ENCODE measurements at regions not wholly inside any gene's neighbourhood (a gene's known extent, or its start where the extent isn't known, plus 50 kb on each side); places are given as distances from the start of the nearest gene placed in this dataset.

GRCh38 chr9:26220367-26220766 is 542.1 kb upstream of the TUSC1 start (continued):
- TF ChIP-seq STAT6 (CRISPR knock-in tag; conservative IDR thresholded peaks at IDR 0.05; ENCODE audit: low read depth) (no peak), ZNF425 (CRISPR knock-in tag; conservative IDR thresholded peaks at IDR 0.05) (no peak), NR3C1 (CRISPR knock-in tag; conservative IDR thresholded peaks at IDR 0.05; ENCODE audit: low read depth) (no peak), MLX (CRISPR knock-in tag; IDR thresholded peaks at IDR 0.05) (no peak)

GRCh38 chr9:26219961-26220360 is 541.7 kb upstream of the TUSC1 start:
- no peak for DNase-seq (ENCODE audit: low spot score)

GRCh38 chr9:26216702-26217101 is 538.5 kb upstream of the TUSC1 start:
- H3K36me3 Mint-ChIP-seq = peaks cover 22% of the 10 kb centered on the region
- no peaks in the 10 kb centered on the region for H3K27me3 Mint-ChIP-seq (ENCODE audit: low read depth)
- POLR2A ChIA-PET = no interaction called here
- H3K9me3 Mint-ChIP-seq = peaks cover 31% of the 10 kb centered on the region
- no peak overlapping the region for H3K4me3 Mint-ChIP-seq
- peaks cover 9% of the 10 kb centered on the region for H3K4me1 Mint-ChIP-seq
- DNase-seq (ENCODE audit: low spot score) = no peak
- no peak overlapping the region for H3K27ac Mint-ChIP-seq
- CTCF ChIA-PET = no interaction called here
- ATAC-seq = no peak
- no peak for TF ChIP-seq FOXP1 (CRISPR knock-in tag; IDR thresholded peaks at IDR 0.05; ENCODE audit: borderline replicate concordance)
- no peak for TF ChIP-seq NR2C2 (CRISPR knock-in tag; IDR thresholded peaks at IDR 0.05)
- TF ChIP-seq ZNF317 (CRISPR knock-in tag; IDR thresholded peaks at IDR 0.05; ENCODE audit: borderline replicate concordance, low read depth) = no peak
- no peak for TF ChIP-seq CREM (CRISPR knock-in tag; IDR thresholded peaks at IDR 0.05)
- no peak for TF ChIP-seq IRF1 (CRISPR knock-in tag; IDR thresholded peaks at IDR 0.05)
- TF ChIP-seq ZNF532 (CRISPR knock-in tag; IDR thresholded peaks at IDR 0.05; ENCODE audit: borderline replicate concordance) = no peak
- TF ChIP-seq JUN (CRISPR knock-in tag; IDR thresholded peaks at IDR 0.05) = no peak
- TF ChIP-seq ATF6 (CRISPR knock-in tag; IDR thresholded peaks at IDR 0.05) = no peak
- TF ChIP-seq SMAD4 (CRISPR knock-in tag; IDR thresholded peaks at IDR 0.05) = no peak

More at GRCh38 chr9:26219961-26220360, 541.7 kb upstream of the TUSC1 start:
- H3K4me1 Mint-ChIP-seq = peaks cover 9% of the 10 kb centered on the region
- no peaks in the 10 kb centered on the region for H3K27me3 Mint-ChIP-seq (ENCODE audit: low read depth)
- POLR2A ChIA-PET = no interaction called here
- CTCF ChIA-PET = no interaction called here
- H3K27ac Mint-ChIP-seq = no peak overlapping the region; the same call in 1 of the 2 replicates
- ATAC-seq = no peak
- H3K36me3 Mint-ChIP-seq = peaks cover 17% of the 10 kb centered on the region
- H3K4me3 Mint-ChIP-seq = no peak overlapping the region
- peaks cover 19% of the 10 kb centered on the region for H3K9me3 Mint-ChIP-seq
- TF ChIP-seq EMX1 (CRISPR knock-in tag; IDR thresholded peaks at IDR 0.05) (no peak), NR2C2 (CRISPR knock-in tag; IDR thresholded peaks at IDR 0.05) (no peak), ZNF138 (CRISPR knock-in tag; conservative IDR thresholded peaks at IDR 0.05) (no peak), E2F5 (CRISPR knock-in tag; IDR thresholded peaks at IDR 0.05) (no peak), MLX (CRISPR knock-in tag; IDR thresholded peaks at IDR 0.05) (no peak), RELA (CRISPR knock-in tag; IDR thresholded peaks at IDR 0.05; ENCODE audit: borderline replicate concordance) (no peak), ZNF396 (CRISPR knock-in tag; IDR thresholded peaks at IDR 0.05; ENCODE audit: borderline replicate concordance) (no peak), JAZF1 (CRISPR knock-in tag; IDR thresholded peaks at IDR 0.05) (no peak), ZNF416 (CRISPR knock-in tag; IDR thresholded peaks at IDR 0.05) (no peak)
